SJCRH30 (cell line): ENCODE measurements at regions not wholly inside any gene's neighbourhood (a gene's known extent, or its start where the extent isn't known, plus 50 kb on each side); places are given as distances from the start of the nearest gene placed in this dataset.

Experiments
- DNase-seq, 2 experiments: peaks; one replicate each; pipeline ENCODE4 v3.0.0-alpha.2; 2015 to 2020
- H3K27ac ChIP-seq: fragments of 250-450 bp; sonication (Bioruptor Pico); 2 replicates; pipeline ENCODE4 v1.5.1; 2020; ENCODE audit warnings: mild to moderate bottlenecking, moderate library complexity
- H3K27me3 ChIP-seq: fragments of 250-450 bp; sonication (Bioruptor Pico); 2 replicates; pipeline ENCODE4 v1.5.1; 2020; ENCODE audit warnings: mild to moderate bottlenecking, moderate library complexity
- H3K36me3 ChIP-seq: fragments of 250-450 bp; sonication (Bioruptor Pico); 2 replicates; pipeline ENCODE4 v1.5.1; 2020; ENCODE audit warnings: mild to moderate bottlenecking, moderate library complexity
- H3K4me1 ChIP-seq: fragments of 250-450 bp; sonication (Bioruptor Pico); 2 replicates; pipeline ENCODE4 v1.5.1; 2020; ENCODE audit warnings: mild to moderate bottlenecking, moderate library complexity
- H3K4me3 ChIP-seq: fragments of 250-450 bp; sonication (Bioruptor Pico); 2 replicates; pipeline ENCODE4 v1.5.1; 2020; ENCODE audit warnings: mild to moderate bottlenecking, moderate library complexity
- H3K9me3 ChIP-seq: fragments of 250-450 bp; sonication (Bioruptor Pico); replicated peaks from 2 replicates; pipeline ENCODE4 v1.5.1; 2020; ENCODE audit warnings: mild to moderate bottlenecking, moderate library complexity

GRCh38 chr7:25913598-25914224 lies 238.3 kb upstream of the NFE2L3 start:
- Histone ChIP-seq H3K4me3 (no peak overlapping the region), H3K9me3 (0 out of 2 replicates have a peak, but pooled peaks cover 7% of the 10 kb centered on the region), H3K36me3 (no peaks in the 10 kb centered on the region), H3K4me1 (no peaks in the 10 kb centered on the region), H3K27me3 (no peaks in the 10 kb centered on the region; the same call in 1 of the 2 replicates), H3K27ac (no peak overlapping the region)
- no peak for DNase-seq

- 0 out of 2 replicates have a peak, but pooled peaks cover 10% of the 10 kb centered on the region for H3K9me3 ChIP-seq
- no peaks in the 10 kb centered on the region for H3K36me3 ChIP-seq
- no peak overlapping the region for H3K4me3 ChIP-seq
- no peak for DNase-seq
- no peak overlapping the region for H3K27ac ChIP-seq
- H3K27me3 ChIP-seq: no peaks in the 10 kb centered on the region; the same call in 1 of the 2 replicates
- no peaks in the 10 kb centered on the region for H3K4me1 ChIP-seq
Measured at GRCh38 chr7:25918731-25919130, 233.3 kb upstream of the NFE2L3 start.

- H3K9me3 ChIP-seq: peaks cover 13% of the 10 kb centered on the region; the same call in 1 of the 2 replicates
- no peak for DNase-seq
- H3K4me1 ChIP-seq: no peaks in the 10 kb centered on the region
- H3K4me3 ChIP-seq: no peak overlapping the region
- no peak overlapping the region for H3K27ac ChIP-seq
- no peaks in the 10 kb centered on the region for H3K36me3 ChIP-seq
- no peaks in the 10 kb centered on the region for H3K27me3 ChIP-seq
Measured at GRCh38 chr7:25922296-25922695, 229.7 kb upstream of the NFE2L3 start.

- H3K27ac ChIP-seq: no peak overlapping the region
- no peak for DNase-seq
- H3K4me3 ChIP-seq: no peak overlapping the region
- H3K27me3 ChIP-seq: no peaks in the 10 kb centered on the region
- H3K4me1 ChIP-seq: no peaks in the 10 kb centered on the region
- no peaks in the 10 kb centered on the region for H3K36me3 ChIP-seq
- peaks cover 6% of the 10 kb centered on the region; the same call in 1 of the 2 replicates for H3K9me3 ChIP-seq
Measured at GRCh38 chr7:25923741-25924460, 228.1 kb upstream of the NFE2L3 start.

- Histone ChIP-seq H3K27ac (no peak overlapping the region), H3K9me3 (peaks cover 3% of the 10 kb centered on the region; the same call in 1 of the 2 replicates), H3K4me1 (no peaks in the 10 kb centered on the region), H3K4me3 (no peak overlapping the region), H3K27me3 (peaks cover 3% of the 10 kb centered on the region; the same call in 1 of the 2 replicates), H3K36me3 (no peaks in the 10 kb centered on the region)
- DNase-seq: no peak
Measured at GRCh38 chr7:25926009-25926408, 226.0 kb upstream of the NFE2L3 start.

GRCh38 chr7:25926451-25926850 lies 225.5 kb upstream of the NFE2L3 start:
- H3K4me1 ChIP-seq: no peaks in the 10 kb centered on the region
- no peak overlapping the region for H3K27ac ChIP-seq
- peaks cover 3% of the 10 kb centered on the region; the same call in 1 of the 2 replicates for H3K9me3 ChIP-seq
- H3K36me3 ChIP-seq: no peaks in the 10 kb centered on the region
- H3K4me3 ChIP-seq: no peak overlapping the region
- no peak for DNase-seq
- peaks cover 3% of the 10 kb centered on the region; the same call in 1 of the 2 replicates for H3K27me3 ChIP-seq

GRCh38 chr7:25926891-25927625 lies 224.9 kb upstream of the NFE2L3 start:
- H3K4me1 ChIP-seq: no peaks in the 10 kb centered on the region
- H3K27ac ChIP-seq: no peak overlapping the region
- no peak for DNase-seq
- H3K4me3 ChIP-seq: no peak overlapping the region
- no peaks in the 10 kb centered on the region for H3K36me3 ChIP-seq
- H3K9me3 ChIP-seq: peaks cover 3% of the 10 kb centered on the region; the same call in 1 of the 2 replicates
- peaks cover 3% of the 10 kb centered on the region; the same call in 1 of the 2 replicates for H3K27me3 ChIP-seq

- Histone ChIP-seq H3K27ac (no peak overlapping the region), H3K4me3 (no peak overlapping the region), H3K27me3 (peaks cover 3% of the 10 kb centered on the region; the same call in 1 of the 2 replicates), H3K9me3 (peaks cover 3% of the 10 kb centered on the region; the same call in 1 of the 2 replicates), H3K4me1 (no peaks in the 10 kb centered on the region), H3K36me3 (no peaks in the 10 kb centered on the region)
- DNase-seq: no peak
Measured at GRCh38 chr7:25927626-25927978, 224.4 kb upstream of the NFE2L3 start.

GRCh38 chr7:25928549-25929330 lies 223.3 kb upstream of the NFE2L3 start:
- H3K27ac ChIP-seq: no peak overlapping the region
- no peak for DNase-seq
- H3K4me3 ChIP-seq: no peak overlapping the region
- H3K9me3 ChIP-seq: peaks cover 3% of the 10 kb centered on the region; the same call in 1 of the 2 replicates
- peaks cover 3% of the 10 kb centered on the region; the same call in 1 of the 2 replicates for H3K27me3 ChIP-seq
- no peaks in the 10 kb centered on the region for H3K36me3 ChIP-seq
- no peaks in the 10 kb centered on the region for H3K4me1 ChIP-seq

- Histone ChIP-seq H3K27ac (no peak overlapping the region), H3K27me3 (peaks cover 3% of the 10 kb centered on the region; the same call in 1 of the 2 replicates), H3K4me1 (no peaks in the 10 kb centered on the region), H3K4me3 (no peak overlapping the region), H3K9me3 (peaks cover 3% of the 10 kb centered on the region; the same call in 1 of the 2 replicates), H3K36me3 (no peaks in the 10 kb centered on the region)
- no peak for DNase-seq
Measured at GRCh38 chr7:25929448-25929847, 222.6 kb upstream of the NFE2L3 start.

GRCh38 chr7:25930492-25931048 lies 221.4 kb upstream of the NFE2L3 start:
- no peak for DNase-seq
- Histone ChIP-seq H3K4me1 (no peaks in the 10 kb centered on the region), H3K27ac (no peak overlapping the region), H3K4me3 (no peak overlapping the region), H3K9me3 (peaks cover 3% of the 10 kb centered on the region; the same call in 1 of the 2 replicates), H3K36me3 (no peaks in the 10 kb centered on the region), H3K27me3 (peaks cover 3% of the 10 kb centered on the region; the same call in 1 of the 2 replicates)

- Histone ChIP-seq H3K4me3 (no peak overlapping the region), H3K4me1 (no peaks in the 10 kb centered on the region), H3K27ac (no peak overlapping the region), H3K36me3 (no peaks in the 10 kb centered on the region), H3K9me3 (no peaks in the 10 kb centered on the region; the same call in 1 of the 2 replicates), H3K27me3 (peaks cover 3% of the 10 kb centered on the region; the same call in 1 of the 2 replicates)
- DNase-seq: no peak
Measured at GRCh38 chr7:25931156-25931555, 220.8 kb upstream of the NFE2L3 start.

- Histone ChIP-seq H3K27me3 (peaks cover 3% of the 10 kb centered on the region; the same call in 1 of the 2 replicates), H3K36me3 (no peaks in the 10 kb centered on the region), H3K9me3 (no peaks in the 10 kb centered on the region), H3K27ac (no peak overlapping the region), H3K4me3 (no peak overlapping the region), H3K4me1 (no peaks in the 10 kb centered on the region)
- no peak for DNase-seq
Measured at GRCh38 chr7:25933921-25934320, 218.1 kb upstream of the NFE2L3 start.
